OCI-LY1 (cell line): ENCODE measurements at regions not wholly inside any gene's neighbourhood (a gene's known extent, or its start where the extent isn't known, plus 50 kb on each side); places are given as distances from the start of the nearest gene placed in this dataset.

Experiments
- H2AFZ ChIP-seq: fragments of 200-600 bp; sonication (generic), shearing (Covaris generic); 2 replicates; pipeline ENCODE4 v1.6.0; 2014; ENCODE audit warnings: antibody characterized with exemption, mild to moderate bottlenecking, low read length
- H3F3A ChIP-seq: fragments of 200-600 bp; sonication (generic), shearing (Covaris generic); 2 replicates; pipeline ENCODE4 v1.6.0; 2014; ENCODE audit warnings: mild to moderate bottlenecking, antibody characterized with exemption, low read length, moderate library complexity; ENCODE audit not compliant: insufficient read depth
- H3K27ac ChIP-seq: fragments of 200-600 bp; sonication (generic); 2 replicates; pipeline ENCODE4 v1.5.1; 2014; ENCODE audit warnings: low read length, mixed run types, mild to moderate bottlenecking, low read depth; ENCODE audit not compliant: poor library complexity, severe bottlenecking
- H3K27me3 ChIP-seq: fragments of 200-600 bp; sonication (generic); 2 replicates; pipeline ENCODE4 v1.6.0; 2014; ENCODE audit warnings: antibody characterized with exemption, mild to moderate bottlenecking, low read length, moderate library complexity; ENCODE audit not compliant: insufficient read depth
- H3K36me3 ChIP-seq: fragments of 200-600 bp; sonication (generic); 2 replicates; pipeline ENCODE4 v1.6.1; 2014; ENCODE audit warnings: mild to moderate bottlenecking, antibody characterized with exemption, low read length, moderate library complexity, mixed read lengths; ENCODE audit not compliant: insufficient read depth
- H3K4me1 ChIP-seq: fragments of 200-600 bp; sonication (generic); 2 replicates; pipeline ENCODE4 v1.5.1; 2014; ENCODE audit warnings: mild to moderate bottlenecking, low read length, moderate library complexity; ENCODE audit not compliant: insufficient read depth, severe bottlenecking
- H3K4me2 ChIP-seq: fragments of 200-600 bp; sonication (generic), shearing (Covaris generic); 2 replicates; pipeline ENCODE4 v1.6.1; 2014; ENCODE audit warnings: low read length
- H3K4me3 ChIP-seq: fragments of 200-600 bp; sonication (generic); 2 replicates; pipeline ENCODE4 v1.5.1; 2014; ENCODE audit warnings: low read length, low read depth, mild to moderate bottlenecking, mixed read lengths; ENCODE audit not compliant: poor library complexity, severe bottlenecking
- H3K79me2 ChIP-seq: fragments of 200-600 bp; shearing (Covaris generic); 2 replicates; pipeline ENCODE4 v1.6.1; 2016; ENCODE audit warnings: mixed run types, low read length, mixed read lengths; ENCODE audit not compliant: insufficient read depth
- H3K9ac ChIP-seq: fragments of 200-600 bp; sonication (generic), shearing (Covaris generic); 2 replicates; pipeline ENCODE4 v1.6.1; 2014; ENCODE audit warnings: mild to moderate bottlenecking, low read length, mixed read lengths
- H3K9me2 ChIP-seq: fragments of 200-600 bp; sonication (generic), shearing (Covaris generic); 2 replicates; pipeline ENCODE4 v1.6.1; 2014; ENCODE audit warnings: low read depth, mild to moderate bottlenecking, low read length, mixed read lengths
- H3K9me3 ChIP-seq: fragments of 200-600 bp; shearing (Covaris generic); 2 replicates; pipeline ENCODE4 v1.6.1; 2014; ENCODE audit warnings: low read length, mixed read lengths
- H4K20me1 ChIP-seq: fragments of 200-600 bp; sonication (generic), shearing (Covaris generic); 2 replicates; pipeline ENCODE4 v1.6.0; 2016; ENCODE audit warnings: mild to moderate bottlenecking, low read length; ENCODE audit not compliant: insufficient read depth
- CTCF ChIP-seq: fragments of 200-600 bp; sonication (generic), shearing (Covaris generic); IDR thresholded peaks from 2 replicates; pipeline ENCODE4 v1.5.1; 2017; ENCODE audit warnings: mild to moderate bottlenecking, antibody characterized with exemption, low read length, moderate library complexity, mixed read lengths
- EZH2 ChIP-seq: fragments of 200-600 bp; sonication (generic), shearing (Covaris generic); IDR thresholded peaks from 2 replicates; pipeline ENCODE4 v1.8.0; 2017; ENCODE audit warnings: borderline replicate concordance, mixed run types, mild to moderate bottlenecking, antibody characterized with exemption, low read length, moderate library complexity, mixed read lengths

GRCh38 chr14:25132732-25133422, 82.9 kb upstream of the STXBP6 start:
- H3K9me2 ChIP-seq, result no peaks in the 10 kb centered on the region
- TF ChIP-seq EZH2, result no peak
- peak; percentile 72 for TF ChIP-seq CTCF
- H4K20me1 ChIP-seq, result no peaks in the 10 kb centered on the region
- H3K9ac ChIP-seq, result no peak overlapping the region
- H2AFZ ChIP-seq, result no peak overlapping the region
- no peak overlapping the region for H3K27ac ChIP-seq
- H3K4me1 ChIP-seq, result no peaks in the 10 kb centered on the region
- H3K9me3 ChIP-seq, result no peaks in the 10 kb centered on the region
- H3F3A ChIP-seq, result no peaks in the 10 kb centered on the region
- no peaks in the 10 kb centered on the region for H3K79me2 ChIP-seq
- no peaks in the 10 kb centered on the region for H3K27me3 ChIP-seq
- H3K36me3 ChIP-seq, result no peaks in the 10 kb centered on the region
- no peak overlapping the region for H3K4me3 ChIP-seq
- H3K4me2 ChIP-seq, result no peak overlapping the region

GRCh38 chr14:25132094-25132493, 82.1 kb upstream of the STXBP6 start:
- Histone ChIP-seq H3K4me3 (no peak overlapping the region), H3K27me3 (no peaks in the 10 kb centered on the region), H4K20me1 (no peaks in the 10 kb centered on the region), H3K79me2 (no peaks in the 10 kb centered on the region), H3F3A (no peaks in the 10 kb centered on the region), H3K36me3 (no peaks in the 10 kb centered on the region), H3K4me1 (no peaks in the 10 kb centered on the region), H2AFZ (no peak overlapping the region), H3K9me2 (no peaks in the 10 kb centered on the region), H3K9me3 (no peaks in the 10 kb centered on the region), H3K27ac (no peak overlapping the region), H3K4me2 (no peak overlapping the region), H3K9ac (no peak overlapping the region)
- TF ChIP-seq CTCF (no peak), EZH2 (no peak)

GRCh38 chr14:25122843-25123242, 72.9 kb upstream of the STXBP6 start:
- H3K79me2 ChIP-seq, result no peaks in the 10 kb centered on the region
- H3K4me1 ChIP-seq, result no peaks in the 10 kb centered on the region
- H3K9me3 ChIP-seq, result no peaks in the 10 kb centered on the region
- H3K4me2 ChIP-seq, result no peak overlapping the region
- no peak overlapping the region for H3K27ac ChIP-seq
- no peak overlapping the region for H3K9ac ChIP-seq
- H3F3A ChIP-seq, result no peaks in the 10 kb centered on the region
- H4K20me1 ChIP-seq, result no peaks in the 10 kb centered on the region
- H2AFZ ChIP-seq, result no peak overlapping the region
- no peaks in the 10 kb centered on the region for H3K27me3 ChIP-seq
- TF ChIP-seq CTCF, result no peak
- TF ChIP-seq EZH2, result no peak
- no peak overlapping the region for H3K4me3 ChIP-seq
- H3K9me2 ChIP-seq, result no peaks in the 10 kb centered on the region
- H3K36me3 ChIP-seq, result no peaks in the 10 kb centered on the region
